Esophagus muscularis mucosa (tissue), 4 donors: ENCODE measurements at regions not wholly inside any gene's neighbourhood (a gene's known extent, or its start where the extent isn't known, plus 50 kb on each side); places are given as distances from the start of the nearest gene placed in this dataset.

Source experiments
- EP300 ChIP-seq: sonication (generic); formaldehyde crosslinking; IDR thresholded peaks from one replicate; pipeline ENCODE4 v1.6.1; 2017; ENCODE audit warnings: antibody characterized with exemption
- POLR2A ChIP-seq: fragments of 450-650 bp; IDR thresholded peaks from one replicate; pipeline ENCODE4 v1.6.1; 2017; ENCODE audit warnings: antibody characterized with exemption, moderate library complexity, mild to moderate bottlenecking, low read depth
- POLR2AphosphoS5 ChIP-seq, 2 donors: sonication (generic); formaldehyde crosslinking; IDR thresholded peaks; one replicate each; pipeline ENCODE4 v1.6.1; 2017; ENCODE audit warnings: antibody characterized with exemption in 2 of 2
- TF ChIP-seq, protein P1 (sequence below), 3 experiments: fragments of 200-600 bp in 2 of 3; fragments of 450-650 bp in 1 of 3; sonication (generic) in 2 of 3; IDR thresholded peaks; one replicate each; pipeline ENCODE4 v1.5.1; 2017 to 2019; ENCODE audit warnings: antibody characterized with exemption in 3 of 3, mild to moderate bottlenecking in 2 of 3, moderate library complexity in 1 of 3

DNA sequence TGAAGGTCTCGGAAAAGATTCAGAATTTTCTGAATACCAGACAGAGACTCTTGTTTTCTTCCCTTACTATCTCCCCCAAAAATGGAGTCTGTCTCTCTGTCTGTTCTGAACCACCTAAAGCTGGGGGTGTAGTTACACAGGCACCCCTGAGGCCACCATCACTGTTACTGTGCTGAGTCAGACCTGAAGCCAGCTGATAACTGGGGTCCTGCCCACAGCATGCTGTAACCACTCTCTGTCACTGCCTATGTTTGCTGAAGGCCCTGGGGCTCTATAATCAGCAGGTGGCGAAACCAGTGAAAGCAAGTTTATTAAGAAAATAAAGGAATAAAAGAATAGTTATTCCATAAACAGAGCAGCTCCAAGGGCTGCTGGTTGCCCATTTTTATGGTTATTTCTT, 575.2 kb upstream of the POT1 start:
- no peak for TF ChIP-seq POLR2AphosphoS5 (IDR thresholded peaks at IDR 0.05)
- TF ChIP-seq, protein P1, sequence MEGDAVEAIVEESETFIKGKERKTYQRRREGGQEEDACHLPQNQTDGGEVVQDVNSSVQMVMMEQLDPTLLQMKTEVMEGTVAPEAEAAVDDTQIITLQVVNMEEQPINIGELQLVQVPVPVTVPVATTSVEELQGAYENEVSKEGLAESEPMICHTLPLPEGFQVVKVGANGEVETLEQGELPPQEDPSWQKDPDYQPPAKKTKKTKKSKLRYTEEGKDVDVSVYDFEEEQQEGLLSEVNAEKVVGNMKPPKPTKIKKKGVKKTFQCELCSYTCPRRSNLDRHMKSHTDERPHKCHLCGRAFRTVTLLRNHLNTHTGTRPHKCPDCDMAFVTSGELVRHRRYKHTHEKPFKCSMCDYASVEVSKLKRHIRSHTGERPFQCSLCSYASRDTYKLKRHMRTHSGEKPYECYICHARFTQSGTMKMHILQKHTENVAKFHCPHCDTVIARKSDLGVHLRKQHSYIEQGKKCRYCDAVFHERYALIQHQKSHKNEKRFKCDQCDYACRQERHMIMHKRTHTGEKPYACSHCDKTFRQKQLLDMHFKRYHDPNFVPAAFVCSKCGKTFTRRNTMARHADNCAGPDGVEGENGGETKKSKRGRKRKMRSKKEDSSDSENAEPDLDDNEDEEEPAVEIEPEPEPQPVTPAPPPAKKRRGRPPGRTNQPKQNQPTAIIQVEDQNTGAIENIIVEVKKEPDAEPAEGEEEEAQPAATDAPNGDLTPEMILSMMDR (IDR thresholded peaks at IDR 0.05) = no peak
- TF ChIP-seq POLR2A = no peak
- no peak for TF ChIP-seq EP300
